Mesenchymal stem cell (in vitro differentiated cells and primary cell): ENCODE measurements at regions not wholly inside any gene's neighbourhood (a gene's known extent, or its start where the extent isn't known, plus 50 kb on each side); places are given as distances from the start of the nearest gene placed in this dataset.

Experiments
- DNase-seq: peaks from one replicate; pipeline ENCODE4 v3.0.0-alpha.2; 2013
- H2AFZ ChIP-seq: one replicate; pipeline ENCODE4 v1.6.1; 2013; ENCODE audit warnings: low read depth, mild to moderate bottlenecking, control low read depth, inconsistent platforms, low read length, moderate library complexity
- H2AK5ac ChIP-seq: 2 replicates; pipeline ENCODE4 v1.6.1; 2013; ENCODE audit warnings: low read length, moderate library complexity, mild to moderate bottlenecking, inconsistent platforms; ENCODE audit not compliant: severe bottlenecking
- H2BK120ac ChIP-seq: one replicate; pipeline ENCODE4 v1.6.1; 2013; ENCODE audit warnings: low read depth, mild to moderate bottlenecking, inconsistent platforms, low read length, moderate library complexity
- H2BK12ac ChIP-seq, 2 experiments: one replicate each; pipeline ENCODE4 v1.6.1; 2013; ENCODE audit warnings: inconsistent platforms in 2 of 2, low read length in 2 of 2, mild to moderate bottlenecking in 2 of 2, moderate library complexity in 2 of 2, control low read depth in 1 of 2
- H2BK15ac ChIP-seq: one replicate; pipeline ENCODE4 v1.6.1; 2013; ENCODE audit warnings: mild to moderate bottlenecking, low read depth, inconsistent platforms; ENCODE audit not compliant: poor library complexity, severe bottlenecking
- H2BK5ac ChIP-seq: 2 replicates; pipeline ENCODE4 v1.6.1; 2013; ENCODE audit warnings: low read depth, mild to moderate bottlenecking, low read length, control low read depth, inconsistent platforms; ENCODE audit not compliant: poor library complexity, severe bottlenecking
- H3K14ac ChIP-seq, 2 experiments: one replicate each; pipeline ENCODE4 v1.6.1; 2013; ENCODE audit warnings: inconsistent platforms in 2 of 2, low read length in 2 of 2, control low read depth in 1 of 2, mild to moderate bottlenecking in 1 of 2, moderate library complexity in 1 of 2
- H3K18ac ChIP-seq, 2 experiments: one replicate each; pipeline ENCODE4 v1.6.1; 2013; ENCODE audit warnings: inconsistent platforms in 2 of 2, low read length in 2 of 2, control low read depth in 1 of 2, low read depth in 1 of 2, mild to moderate bottlenecking in 1 of 2
- H3K23ac ChIP-seq, 2 experiments: one replicate each; pipeline ENCODE4 v1.6.1; 2013; ENCODE audit warnings: inconsistent platforms in 2 of 2, low read length in 2 of 2, mild to moderate bottlenecking in 2 of 2, moderate library complexity in 2 of 2, control low read depth in 1 of 2
- H3K27ac ChIP-seq: 2 replicates; pipeline ENCODE4 v1.5.1; 2013; ENCODE audit warnings: mild to moderate bottlenecking, moderate library complexity, low read length, control low read depth, inconsistent platforms; ENCODE audit not compliant: poor library complexity, severe bottlenecking
- H3K27me3 ChIP-seq, 2 experiments: 2 replicates each; pipeline versions ENCODE4 v1.6.1 to v1.7.0; 2013; ENCODE audit warnings: low read length in 2 of 2, mild to moderate bottlenecking in 2 of 2, moderate library complexity in 2 of 2, control low read depth in 1 of 2, inconsistent platforms in 1 of 2; ENCODE audit not compliant: control insufficient read depth in 1 of 2, insufficient read depth in 1 of 2
- H3K36me3 ChIP-seq, 2 experiments: 2 replicates each; pipeline versions ENCODE4 v1.6.1 to v1.7.0; 2013; ENCODE audit warnings: low read length in 2 of 2, control low read depth in 1 of 2, inconsistent platforms in 1 of 2, low read depth in 1 of 2, mild to moderate bottlenecking in 1 of 2; ENCODE audit not compliant: insufficient read depth in 2 of 2, control insufficient read depth in 1 of 2
- H3K4ac ChIP-seq, 2 experiments: one replicate each; pipeline ENCODE4 v1.6.1; 2013; ENCODE audit warnings: inconsistent platforms in 2 of 2, low read length in 2 of 2, mild to moderate bottlenecking in 2 of 2, moderate library complexity in 2 of 2, control low read depth in 1 of 2, low read depth in 1 of 2
- H3K4me1 ChIP-seq: 2 replicates; pipeline ENCODE4 v1.6.1; 2013; ENCODE audit warnings: low read depth, low read length, control low read depth; ENCODE audit not compliant: control insufficient read depth, insufficient read depth
- H3K4me2 ChIP-seq: 2 replicates; pipeline ENCODE4 v1.6.1; 2013; ENCODE audit warnings: low read length, mild to moderate bottlenecking, inconsistent platforms; ENCODE audit not compliant: poor library complexity, severe bottlenecking
- H3K4me3 ChIP-seq, 2 experiments: 2 replicates each; pipeline versions ENCODE4 v1.5.1 to v1.7.0; 2013; ENCODE audit warnings: low read length in 2 of 2, mild to moderate bottlenecking in 2 of 2, control low read depth in 1 of 2, low read depth in 1 of 2; ENCODE audit not compliant: insufficient read depth in 1 of 2
- H3K79me1 ChIP-seq: replicated peaks from 2 replicates; pipeline ENCODE4 v1.6.1; 2013; ENCODE audit warnings: mild to moderate bottlenecking, control low read depth, low read length, inconsistent platforms; ENCODE audit not compliant: poor library complexity, severe bottlenecking
- H3K9ac ChIP-seq: 2 replicates; pipeline ENCODE4 v1.7.0; 2013; ENCODE audit warnings: mild to moderate bottlenecking, low read length, moderate library complexity
- H3K9me3 ChIP-seq: 2 replicates; pipeline ENCODE4 v1.7.0; 2013; ENCODE audit warnings: mild to moderate bottlenecking, low read length; ENCODE audit not compliant: control insufficient read depth
- H4K8ac ChIP-seq: one replicate; pipeline ENCODE4 v1.6.1; 2013; ENCODE audit warnings: inconsistent platforms, mild to moderate bottlenecking, low read length, moderate library complexity
- H4K91ac ChIP-seq: one replicate; pipeline ENCODE4 v1.6.1; 2013; ENCODE audit warnings: mild to moderate bottlenecking, low read length, inconsistent platforms
- WGBS: methylation state at CpG from one replicate; pipeline ENCODE4 v1.1.7; 2013; ENCODE audit warnings: mixed read lengths; 5-methylcytosine and 5-hydroxymethylcytosine counted together

DNA sequence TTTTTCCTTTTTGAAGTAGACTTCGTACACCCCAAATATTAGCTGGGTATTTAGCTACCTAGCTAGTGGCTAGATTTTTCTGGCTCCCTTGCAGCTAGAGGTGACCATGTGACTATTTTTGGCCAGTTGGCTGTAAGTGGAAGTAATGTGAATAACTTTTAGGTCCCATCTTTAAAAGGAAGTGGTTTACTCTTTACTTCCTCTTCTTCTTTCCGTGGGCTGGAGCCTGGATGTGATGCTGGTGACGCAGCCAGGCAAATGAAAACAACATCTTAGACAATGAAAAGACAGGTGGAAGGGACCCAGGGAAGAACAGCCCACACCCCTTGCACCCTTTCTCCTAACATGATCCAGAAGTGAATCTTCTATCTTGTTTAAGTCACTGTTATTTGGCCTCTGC lies 245.5 kb downstream of the ATP23 start:
- no peak overlapping the region for H2BK15ac ChIP-seq

DNA sequence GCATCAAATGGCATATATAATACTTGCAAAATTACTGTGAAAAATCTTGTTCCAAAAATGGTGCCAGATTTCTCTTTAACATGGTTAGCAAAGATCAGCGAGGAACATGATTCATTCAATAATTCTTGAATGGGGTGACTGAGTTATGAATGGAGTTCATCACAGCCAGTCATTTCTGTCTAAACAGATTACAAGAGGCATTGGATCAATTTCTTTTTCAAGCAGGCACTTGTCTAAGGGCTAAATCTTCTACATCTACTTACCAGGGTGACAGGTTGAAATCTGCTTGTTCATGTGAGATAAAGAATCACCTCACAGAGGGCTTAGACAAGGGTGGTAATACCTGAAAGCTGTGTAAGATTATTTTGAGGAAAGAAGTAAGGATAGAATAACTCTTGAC lies 247.7 kb downstream of the ATP23 start:
- H3K23ac ChIP-seq: no peak overlapping the region
- H3K9ac ChIP-seq: no peak overlapping the region
- H3K27ac ChIP-seq: no peak overlapping the region
- no peak overlapping the region for H4K8ac ChIP-seq
- no peak overlapping the region for H2BK120ac ChIP-seq
- no peak overlapping the region for H3K18ac ChIP-seq
- H2BK12ac ChIP-seq: no peak overlapping the region
- H2BK5ac ChIP-seq: no peak overlapping the region
- H2BK15ac ChIP-seq: no peak overlapping the region
- H3K4me1 ChIP-seq: no peaks in the 10 kb centered on the region
- H2AFZ ChIP-seq: no peak overlapping the region
- H2AK5ac ChIP-seq: no peak overlapping the region
- H3K4ac ChIP-seq: no peak overlapping the region
- no peaks in the 10 kb centered on the region for H3K36me3 ChIP-seq
- no peak overlapping the region for H3K4me3 ChIP-seq
- no peak for DNase-seq
- H3K79me1 ChIP-seq: no peaks in the 10 kb centered on the region
- no peak overlapping the region for H3K4me2 ChIP-seq
- 100% methylated on average over 1 of the region's 1 CpG for WGBS
- no peaks in the 10 kb centered on the region for H3K27me3 ChIP-seq
- H4K91ac ChIP-seq: no peak overlapping the region
- H3K14ac ChIP-seq: no peak overlapping the region
- peaks cover 8% of the 10 kb centered on the region for H3K9me3 ChIP-seq

More for the DNA sequence above, 245.5 kb downstream of the ATP23 start:
- H3K14ac ChIP-seq: no peak overlapping the region
- H2AFZ ChIP-seq: no peak overlapping the region
- no peaks in the 10 kb centered on the region for H3K79me1 ChIP-seq
- H3K4me3 ChIP-seq: no peak overlapping the region
- no peak overlapping the region for H4K8ac ChIP-seq
- H2BK12ac ChIP-seq: no peak overlapping the region
- H3K9me3 ChIP-seq: peaks cover 8% of the 10 kb centered on the region
- no peak overlapping the region for H3K9ac ChIP-seq
- H3K18ac ChIP-seq: no peak overlapping the region
- H3K36me3 ChIP-seq: no peaks in the 10 kb centered on the region
- DNase-seq: no peak
- H3K4me2 ChIP-seq: no peak overlapping the region
- no peaks in the 10 kb centered on the region for H3K4me1 ChIP-seq
- H2AK5ac ChIP-seq: no peak overlapping the region
- H3K27me3 ChIP-seq: no peaks in the 10 kb centered on the region
- H2BK120ac ChIP-seq: no peak overlapping the region
- 89% methylated on average over 3 of the region's 3 CpGs for WGBS
- no peak overlapping the region for H4K91ac ChIP-seq
- no peak overlapping the region for H3K23ac ChIP-seq
- no peak overlapping the region for H3K27ac ChIP-seq
- H3K4ac ChIP-seq: no peak overlapping the region
- H2BK5ac ChIP-seq: no peak overlapping the region

DNA sequence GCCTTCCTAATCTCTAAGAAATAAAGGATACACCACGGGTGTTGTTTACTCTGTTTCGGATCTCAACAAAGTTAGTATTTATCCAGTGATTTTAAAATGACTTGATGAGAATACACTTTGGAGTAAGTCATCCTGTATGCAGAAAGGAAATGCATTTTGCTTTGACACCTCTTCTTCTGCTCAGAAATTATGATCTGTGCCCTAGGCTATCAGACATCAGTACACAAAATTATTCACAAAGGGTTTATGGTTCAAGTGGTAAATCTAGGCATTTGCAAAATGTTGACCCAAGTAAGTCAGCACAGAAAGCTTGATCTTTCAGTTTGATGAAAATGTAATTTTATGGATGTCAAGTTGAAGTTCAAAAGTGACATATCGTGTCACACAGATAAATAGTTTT lies 248.5 kb downstream of the ATP23 start:
- Histone ChIP-seq H2BK12ac (no peak overlapping the region), H3K4me3 (no peak overlapping the region), H2AK5ac (no peak overlapping the region), H3K9ac (no peak overlapping the region), H4K91ac (no peak overlapping the region), H3K4me2 (no peak overlapping the region), H2AFZ (no peak overlapping the region), H3K4ac (no peak overlapping the region), H3K23ac (no peak overlapping the region), H2BK5ac (no peak overlapping the region), H3K14ac (no peak overlapping the region), H3K4me1 (no peaks in the 10 kb centered on the region), H2BK120ac (no peak overlapping the region), H3K9me3 (peaks cover 8% of the 10 kb centered on the region), H4K8ac (no peak overlapping the region), H3K36me3 (no peaks in the 10 kb centered on the region), H3K18ac (no peak overlapping the region), H3K79me1 (no peaks in the 10 kb centered on the region), H3K27ac (no peak overlapping the region), H2BK15ac (no peak overlapping the region), H3K27me3 (no peaks in the 10 kb centered on the region)
- 100% methylated on average over 3 of the region's 3 CpGs for WGBS
- DNase-seq: no peak

DNA sequence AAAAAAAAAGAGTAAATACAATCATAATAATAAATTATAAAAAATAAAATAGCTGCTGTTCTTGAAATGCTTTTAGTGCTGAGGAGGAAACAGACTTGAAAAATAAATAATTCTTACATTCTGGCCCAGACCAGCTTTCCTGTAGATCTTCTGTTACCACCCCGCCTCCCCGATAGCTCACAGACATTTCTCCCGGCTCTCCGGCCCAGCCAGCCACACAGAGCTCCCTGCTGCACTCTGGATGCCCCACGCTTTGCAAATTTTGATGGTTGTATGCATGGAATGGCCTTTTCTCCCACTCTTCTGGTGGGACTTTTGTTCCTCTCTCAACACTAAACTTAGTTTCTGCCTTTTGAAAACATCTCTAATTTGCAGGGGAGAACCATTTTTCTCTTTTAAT lies 249.3 kb downstream of the ATP23 start:
- Histone ChIP-seq H4K91ac (no peak overlapping the region), H3K4me2 (no peak overlapping the region), H3K4me3 (no peak overlapping the region), H3K9me3 (peaks cover 8% of the 10 kb centered on the region), H2AFZ (no peak overlapping the region), H3K27ac (no peak overlapping the region), H2BK15ac (no peak overlapping the region), H2BK5ac (no peak overlapping the region), H3K4me1 (no peaks in the 10 kb centered on the region), H3K9ac (no peak overlapping the region), H3K79me1 (no peaks in the 10 kb centered on the region), H2AK5ac (no peak overlapping the region), H3K36me3 (no peaks in the 10 kb centered on the region), H2BK12ac (no peak overlapping the region), H2BK120ac (no peak overlapping the region), H3K18ac (no peak overlapping the region), H3K23ac (no peak overlapping the region), H3K14ac (no peak overlapping the region), H3K4ac (no peak overlapping the region), H3K27me3 (no peaks in the 10 kb centered on the region), H4K8ac (no peak overlapping the region)
- no peak for DNase-seq
- 87% methylated on average over 5 of the region's 5 CpGs for WGBS
